OCI-LY1 (cell line): ENCODE measurements at regions not wholly inside any gene's neighbourhood (a gene's known extent, or its start where the extent isn't known, plus 50 kb on each side); places are given as distances from the start of the nearest gene placed in this dataset.

Source experiments
- H2AFZ ChIP-seq: fragments of 200-600 bp; sonication (generic), shearing (Covaris generic); 2 replicates; pipeline ENCODE4 v1.6.0; 2014; ENCODE audit warnings: antibody characterized with exemption, mild to moderate bottlenecking, low read length
- H3F3A ChIP-seq: fragments of 200-600 bp; sonication (generic), shearing (Covaris generic); 2 replicates; pipeline ENCODE4 v1.6.0; 2014; ENCODE audit warnings: mild to moderate bottlenecking, antibody characterized with exemption, low read length, moderate library complexity; ENCODE audit not compliant: insufficient read depth
- H3K27ac ChIP-seq: fragments of 200-600 bp; sonication (generic); 2 replicates; pipeline ENCODE4 v1.5.1; 2014; ENCODE audit warnings: low read length, mixed run types, mild to moderate bottlenecking, low read depth; ENCODE audit not compliant: poor library complexity, severe bottlenecking
- H3K27me3 ChIP-seq: fragments of 200-600 bp; sonication (generic); 2 replicates; pipeline ENCODE4 v1.6.0; 2014; ENCODE audit warnings: antibody characterized with exemption, mild to moderate bottlenecking, low read length, moderate library complexity; ENCODE audit not compliant: insufficient read depth
- H3K36me3 ChIP-seq: fragments of 200-600 bp; sonication (generic); 2 replicates; pipeline ENCODE4 v1.6.1; 2014; ENCODE audit warnings: mild to moderate bottlenecking, antibody characterized with exemption, low read length, moderate library complexity, mixed read lengths; ENCODE audit not compliant: insufficient read depth
- H3K4me1 ChIP-seq: fragments of 200-600 bp; sonication (generic); 2 replicates; pipeline ENCODE4 v1.5.1; 2014; ENCODE audit warnings: mild to moderate bottlenecking, low read length, moderate library complexity; ENCODE audit not compliant: insufficient read depth, severe bottlenecking
- H3K4me2 ChIP-seq: fragments of 200-600 bp; sonication (generic), shearing (Covaris generic); 2 replicates; pipeline ENCODE4 v1.6.1; 2014; ENCODE audit warnings: low read length
- H3K4me3 ChIP-seq: fragments of 200-600 bp; sonication (generic); 2 replicates; pipeline ENCODE4 v1.5.1; 2014; ENCODE audit warnings: low read length, low read depth, mild to moderate bottlenecking, mixed read lengths; ENCODE audit not compliant: poor library complexity, severe bottlenecking
- H3K79me2 ChIP-seq: fragments of 200-600 bp; shearing (Covaris generic); 2 replicates; pipeline ENCODE4 v1.6.1; 2016; ENCODE audit warnings: mixed run types, low read length, mixed read lengths; ENCODE audit not compliant: insufficient read depth
- H3K9ac ChIP-seq: fragments of 200-600 bp; sonication (generic), shearing (Covaris generic); 2 replicates; pipeline ENCODE4 v1.6.1; 2014; ENCODE audit warnings: mild to moderate bottlenecking, low read length, mixed read lengths
- H3K9me2 ChIP-seq: fragments of 200-600 bp; sonication (generic), shearing (Covaris generic); 2 replicates; pipeline ENCODE4 v1.6.1; 2014; ENCODE audit warnings: low read depth, mild to moderate bottlenecking, low read length, mixed read lengths
- H3K9me3 ChIP-seq: fragments of 200-600 bp; shearing (Covaris generic); 2 replicates; pipeline ENCODE4 v1.6.1; 2014; ENCODE audit warnings: low read length, mixed read lengths
- H4K20me1 ChIP-seq: fragments of 200-600 bp; sonication (generic), shearing (Covaris generic); 2 replicates; pipeline ENCODE4 v1.6.0; 2016; ENCODE audit warnings: mild to moderate bottlenecking, low read length; ENCODE audit not compliant: insufficient read depth
- CTCF ChIP-seq: fragments of 200-600 bp; sonication (generic), shearing (Covaris generic); IDR thresholded peaks from 2 replicates; pipeline ENCODE4 v1.5.1; 2017; ENCODE audit warnings: mild to moderate bottlenecking, antibody characterized with exemption, low read length, moderate library complexity, mixed read lengths
- EZH2 ChIP-seq: fragments of 200-600 bp; sonication (generic), shearing (Covaris generic); IDR thresholded peaks from 2 replicates; pipeline ENCODE4 v1.8.0; 2017; ENCODE audit warnings: borderline replicate concordance, mixed run types, mild to moderate bottlenecking, antibody characterized with exemption, low read length, moderate library complexity, mixed read lengths

- no peak overlapping the region for H3K4me2 ChIP-seq
- H3K27me3 ChIP-seq: no peaks in the 10 kb centered on the region
- no peaks in the 10 kb centered on the region for H3K9me3 ChIP-seq
- H3K79me2 ChIP-seq: no peaks in the 10 kb centered on the region
- no peaks in the 10 kb centered on the region for H3K36me3 ChIP-seq
- TF ChIP-seq EZH2 (no peak), CTCF (no peak)
- no peak overlapping the region for H2AFZ ChIP-seq
- no peaks in the 10 kb centered on the region for H3F3A ChIP-seq
- no peaks in the 10 kb centered on the region for H4K20me1 ChIP-seq
- no peak overlapping the region for H3K9ac ChIP-seq
- H3K27ac ChIP-seq: no peak overlapping the region
- no peaks in the 10 kb centered on the region for H3K4me1 ChIP-seq
- no peaks in the 10 kb centered on the region for H3K9me2 ChIP-seq
- no peak overlapping the region for H3K4me3 ChIP-seq
These were observed 134.9 kb downstream of the ADRA2A start for GRCh38 chr10:111211706-111212105.

GRCh38 chr10:111221682-111222480 is 145.1 kb downstream of the ADRA2A start:
- no peak overlapping the region for H2AFZ ChIP-seq
- H3K4me3 ChIP-seq: no peak overlapping the region
- H4K20me1 ChIP-seq: no peaks in the 10 kb centered on the region
- no peaks in the 10 kb centered on the region for H3K36me3 ChIP-seq
- no peak for TF ChIP-seq EZH2
- no peaks in the 10 kb centered on the region for H3K79me2 ChIP-seq
- no peaks in the 10 kb centered on the region for H3K4me1 ChIP-seq
- H3K27me3 ChIP-seq: peaks cover 3% of the 10 kb centered on the region; the same call in 1 of the 2 replicates
- H3K9me2 ChIP-seq: no peaks in the 10 kb centered on the region
- no peak overlapping the region for H3K4me2 ChIP-seq
- no peaks in the 10 kb centered on the region for H3F3A ChIP-seq
- no peak overlapping the region for H3K9ac ChIP-seq
- no peak overlapping the region for H3K27ac ChIP-seq
- no peaks in the 10 kb centered on the region for H3K9me3 ChIP-seq

- peaks cover 3% of the 10 kb centered on the region; the same call in 1 of the 2 replicates for H3K27me3 ChIP-seq
- H2AFZ ChIP-seq: no peak overlapping the region
- no peaks in the 10 kb centered on the region for H4K20me1 ChIP-seq
- no peaks in the 10 kb centered on the region for H3K4me1 ChIP-seq
- H3F3A ChIP-seq: no peaks in the 10 kb centered on the region
- no peaks in the 10 kb centered on the region for H3K36me3 ChIP-seq
- no peaks in the 10 kb centered on the region for H3K79me2 ChIP-seq
- no peak overlapping the region for H3K27ac ChIP-seq
- no peak overlapping the region for H3K4me2 ChIP-seq
- no peaks in the 10 kb centered on the region for H3K9me2 ChIP-seq
- H3K9ac ChIP-seq: no peak overlapping the region
- no peaks in the 10 kb centered on the region for H3K9me3 ChIP-seq
- no peak overlapping the region for H3K4me3 ChIP-seq
- TF ChIP-seq CTCF (no peak), EZH2 (no peak)
These were observed 146.1 kb downstream of the ADRA2A start for GRCh38 chr10:111222961-111223360.

- no peaks in the 10 kb centered on the region for H3K36me3 ChIP-seq
- H2AFZ ChIP-seq: no peak overlapping the region
- no peaks in the 10 kb centered on the region for H3K4me1 ChIP-seq
- no peaks in the 10 kb centered on the region for H3K9me2 ChIP-seq
- H3K4me3 ChIP-seq: no peak overlapping the region
- no peak for TF ChIP-seq CTCF
- no peak for TF ChIP-seq EZH2
- no peaks in the 10 kb centered on the region for H3F3A ChIP-seq
- no peaks in the 10 kb centered on the region for H3K79me2 ChIP-seq
- no peak overlapping the region for H3K9ac ChIP-seq
- H3K27me3 ChIP-seq: no peaks in the 10 kb centered on the region
- H4K20me1 ChIP-seq: no peaks in the 10 kb centered on the region
- H3K9me3 ChIP-seq: no peaks in the 10 kb centered on the region
- no peak overlapping the region for H3K27ac ChIP-seq
- H3K4me2 ChIP-seq: no peak overlapping the region
These were observed 154.9 kb downstream of the ADRA2A start for GRCh38 chr10:111231779-111232178.
